GM12865 (cell line): ENCODE measurements at regions not wholly inside any gene's neighbourhood (a gene's known extent, or its start where the extent isn't known, plus 50 kb on each side); places are given as distances from the start of the nearest gene placed in this dataset.

Experiments used
- DNase-seq: peaks from one replicate; pipeline ENCODE4 v3.0.0; 2010; ENCODE audit warnings: low read depth
- H3K4me3 ChIP-seq: 2 replicates; pipeline ENCODE4 v1.5.1; 2011; ENCODE audit warnings: mild to moderate bottlenecking, low read depth, low read length, control low read depth
- CTCF ChIP-seq: IDR thresholded peaks from 2 replicates; pipeline ENCODE4 v1.5.1; 2011; ENCODE audit warnings: low read length, control low read depth, low read depth, inconsistent platforms; ENCODE audit not compliant: insufficient read depth; ENCODE audit errors: missing control alignments

DNA sequence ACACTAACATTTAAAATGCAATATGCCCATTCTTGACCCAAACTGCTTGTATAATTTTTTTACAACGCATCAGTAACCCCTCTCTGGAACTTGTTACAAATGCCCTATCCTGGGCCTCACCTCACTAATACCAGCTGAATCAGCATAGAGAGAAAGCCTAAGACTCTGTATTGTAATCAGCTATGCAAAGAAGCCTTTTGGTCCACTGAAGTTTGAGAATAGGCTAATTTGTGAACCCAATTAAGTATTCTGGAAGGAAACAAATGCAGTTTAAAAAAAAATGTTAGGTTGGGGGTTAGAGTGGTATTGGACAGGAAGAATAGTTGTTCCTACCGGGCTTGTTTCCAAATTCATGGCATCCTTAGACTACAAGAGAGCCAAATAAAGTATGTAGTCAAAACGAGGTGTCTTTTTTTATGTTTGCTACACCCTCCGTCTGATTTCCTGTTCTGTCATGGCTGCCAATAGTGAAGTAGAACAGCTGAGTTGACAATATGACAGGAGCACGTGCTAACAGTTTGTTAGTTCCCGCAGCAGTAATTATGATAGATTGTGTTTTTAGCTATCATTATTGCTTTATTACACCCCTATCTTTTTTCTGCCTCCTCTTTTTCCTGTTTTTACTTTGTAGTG is 1048.7 kb upstream of the NUDT12 start:
- DNase-seq = no peak
- TF ChIP-seq CTCF = no peak
- H3K4me3 ChIP-seq = no peak overlapping the region

DNA sequence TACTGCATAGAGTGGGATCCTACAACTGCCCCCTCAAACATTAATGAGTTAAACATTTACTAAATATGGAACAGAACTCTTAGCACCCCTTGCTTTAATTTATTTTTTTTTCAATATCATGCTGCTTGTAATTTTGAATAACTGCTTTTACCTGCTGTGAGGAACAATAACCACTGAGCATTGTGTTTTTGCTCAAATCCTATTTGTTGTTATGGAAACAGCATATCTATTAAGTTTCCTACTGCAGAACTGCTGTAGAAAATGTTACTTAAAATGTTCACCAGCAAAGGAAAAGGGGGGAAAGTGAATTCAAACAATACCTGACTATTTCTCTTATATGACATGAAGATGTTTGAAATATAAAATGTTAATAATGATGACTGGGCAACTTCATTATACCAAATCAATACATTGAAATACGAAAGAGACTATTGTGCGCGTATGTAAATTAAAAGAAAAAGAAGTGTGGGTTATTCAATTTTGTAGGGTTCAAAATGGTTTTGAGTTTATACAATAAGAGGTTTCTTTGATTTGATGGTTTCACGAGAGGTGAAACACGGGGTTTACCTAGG is 1043.8 kb upstream of the NUDT12 start:
- no peak for DNase-seq

DNA sequence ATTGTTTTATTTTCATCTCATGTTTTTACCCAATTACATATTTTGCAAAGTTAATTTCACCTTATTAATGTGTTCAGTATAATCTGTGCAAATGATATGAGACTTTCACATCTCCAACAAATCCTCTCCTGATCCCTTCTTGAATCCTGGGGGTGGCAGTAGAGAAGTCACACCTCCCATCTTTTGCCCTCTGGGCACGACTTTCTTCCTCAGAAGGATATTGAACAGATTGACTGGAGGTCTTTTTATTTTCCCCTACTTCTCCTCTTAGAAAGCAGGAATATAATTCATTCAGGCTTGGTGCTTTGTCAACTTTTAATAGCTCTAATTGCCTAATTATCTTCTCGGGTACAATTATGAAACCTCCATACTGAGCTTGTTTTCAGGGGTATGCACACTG is 1037.1 kb upstream of the NUDT12 start:
- no peak overlapping the region for H3K4me3 ChIP-seq
- DNase-seq = no peak
- no peak for TF ChIP-seq CTCF

More for the DNA sequence above, 1043.8 kb upstream of the NUDT12 start:
- no peak overlapping the region for H3K4me3 ChIP-seq
- no peak for TF ChIP-seq CTCF

DNA sequence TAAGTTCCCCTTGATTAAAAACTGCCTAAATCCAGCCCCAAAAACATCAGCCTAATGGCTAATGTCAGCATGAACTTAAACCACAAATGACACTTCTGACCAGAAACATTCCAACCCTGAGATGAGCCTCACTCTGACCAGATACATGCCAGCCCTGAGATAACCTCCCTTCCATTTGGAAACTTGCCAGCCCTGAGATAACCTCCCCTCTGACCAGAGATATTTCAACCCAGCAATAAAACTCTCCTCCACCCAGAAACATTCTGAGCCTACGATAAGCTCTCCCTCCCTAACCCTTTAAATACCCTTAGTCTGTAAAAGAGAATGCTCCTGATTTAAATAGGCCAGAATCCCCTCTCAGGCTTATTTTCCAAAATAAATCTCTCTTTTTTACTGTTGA is 1035.7 kb upstream of the NUDT12 start:
- DNase-seq = no peak
- H3K4me3 ChIP-seq = no peak overlapping the region
- TF ChIP-seq CTCF = no peak

DNA sequence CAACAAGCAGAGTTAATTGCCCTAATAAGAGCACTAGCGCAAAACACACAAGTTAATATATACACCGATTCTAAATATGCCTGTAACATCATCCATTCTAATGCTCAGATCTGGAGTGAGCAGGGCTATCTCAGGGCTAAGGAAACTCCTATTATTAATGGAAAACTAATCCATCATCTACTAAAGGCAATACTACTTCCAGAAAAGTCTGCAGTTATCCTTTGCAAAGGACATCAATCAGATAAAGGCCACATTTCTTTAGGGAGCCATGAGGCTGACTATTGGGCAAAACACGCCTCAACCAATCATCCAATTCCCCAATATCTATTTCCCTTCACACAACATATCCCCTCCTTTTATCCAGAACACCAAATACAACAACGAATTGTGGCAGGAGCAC is 1032.3 kb upstream of the NUDT12 start:
- TF ChIP-seq CTCF = no peak
- DNase-seq = no peak
- H3K4me3 ChIP-seq = no peak overlapping the region

DNA sequence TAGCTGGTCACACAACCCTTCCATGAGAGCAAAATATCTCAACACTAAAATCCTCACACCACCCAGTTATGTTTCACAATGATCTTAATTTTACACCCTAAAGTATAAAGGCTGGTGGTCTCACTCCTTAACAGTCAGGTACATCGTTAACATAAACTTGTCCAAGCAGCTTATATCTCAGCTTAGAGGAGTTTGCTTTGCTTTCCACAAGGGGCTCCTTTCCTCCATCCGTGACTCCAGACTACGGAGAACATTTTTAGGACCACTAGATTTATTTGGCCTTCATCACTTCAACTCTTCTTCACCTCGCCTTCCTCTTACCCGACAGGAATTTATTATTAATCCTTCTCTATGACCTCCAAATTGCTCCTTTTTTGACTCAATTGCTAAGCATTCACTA is 1014.1 kb upstream of the NUDT12 start:
- DNase-seq = no peak
- no peak overlapping the region for H3K4me3 ChIP-seq
- no peak for TF ChIP-seq CTCF
